Fibroblast of mammary gland (primary cell): ENCODE measurements at regions not wholly inside any gene's neighbourhood (a gene's known extent, or its start where the extent isn't known, plus 50 kb on each side); places are given as distances from the start of the nearest gene placed in this dataset.

Source experiments
- DNase-seq: peaks from one replicate; pipeline ENCODE4 v3.0.0-alpha.2; 2010; ENCODE audit warnings: low read depth
- H3K4me3 ChIP-seq: 2 replicates; pipeline ENCODE4 v1.5.1; 2011; ENCODE audit warnings: low read depth, mild to moderate bottlenecking, low read length, moderate library complexity; ENCODE audit not compliant: control insufficient read depth
- TF ChIP-seq, protein P1 (sequence below): conservative IDR thresholded peaks from 2 replicates; pipeline ENCODE4 v1.5.1; 2011; ENCODE audit warnings: low read depth, low read length, inconsistent platforms; ENCODE audit not compliant: control insufficient read depth, insufficient read depth

DNA sequence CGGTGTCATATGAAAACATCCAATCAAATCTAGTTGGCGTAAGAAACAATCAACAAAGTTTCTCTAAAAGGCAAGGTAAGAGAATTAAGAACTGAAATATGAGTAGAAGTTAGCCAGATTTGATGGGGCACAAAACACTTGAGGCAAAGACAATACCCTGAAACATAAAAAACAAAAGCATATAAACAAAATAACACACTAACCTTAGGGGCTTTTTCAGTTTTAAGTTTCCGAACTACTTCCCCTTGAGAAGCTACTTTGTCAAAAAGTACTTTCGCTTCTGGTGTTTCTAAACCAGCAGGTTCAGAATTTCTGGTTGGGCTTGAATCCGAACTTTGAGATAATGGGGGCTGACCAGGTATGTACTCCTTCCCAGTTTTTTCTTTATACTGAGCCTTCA lies 57.9 kb downstream of the EPRS1 start:
- TF ChIP-seq, protein P1, sequence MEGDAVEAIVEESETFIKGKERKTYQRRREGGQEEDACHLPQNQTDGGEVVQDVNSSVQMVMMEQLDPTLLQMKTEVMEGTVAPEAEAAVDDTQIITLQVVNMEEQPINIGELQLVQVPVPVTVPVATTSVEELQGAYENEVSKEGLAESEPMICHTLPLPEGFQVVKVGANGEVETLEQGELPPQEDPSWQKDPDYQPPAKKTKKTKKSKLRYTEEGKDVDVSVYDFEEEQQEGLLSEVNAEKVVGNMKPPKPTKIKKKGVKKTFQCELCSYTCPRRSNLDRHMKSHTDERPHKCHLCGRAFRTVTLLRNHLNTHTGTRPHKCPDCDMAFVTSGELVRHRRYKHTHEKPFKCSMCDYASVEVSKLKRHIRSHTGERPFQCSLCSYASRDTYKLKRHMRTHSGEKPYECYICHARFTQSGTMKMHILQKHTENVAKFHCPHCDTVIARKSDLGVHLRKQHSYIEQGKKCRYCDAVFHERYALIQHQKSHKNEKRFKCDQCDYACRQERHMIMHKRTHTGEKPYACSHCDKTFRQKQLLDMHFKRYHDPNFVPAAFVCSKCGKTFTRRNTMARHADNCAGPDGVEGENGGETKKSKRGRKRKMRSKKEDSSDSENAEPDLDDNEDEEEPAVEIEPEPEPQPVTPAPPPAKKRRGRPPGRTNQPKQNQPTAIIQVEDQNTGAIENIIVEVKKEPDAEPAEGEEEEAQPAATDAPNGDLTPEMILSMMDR, result no peak
- H3K4me3 ChIP-seq, result no peak overlapping the region
- DNase-seq, result no peak

DNA sequence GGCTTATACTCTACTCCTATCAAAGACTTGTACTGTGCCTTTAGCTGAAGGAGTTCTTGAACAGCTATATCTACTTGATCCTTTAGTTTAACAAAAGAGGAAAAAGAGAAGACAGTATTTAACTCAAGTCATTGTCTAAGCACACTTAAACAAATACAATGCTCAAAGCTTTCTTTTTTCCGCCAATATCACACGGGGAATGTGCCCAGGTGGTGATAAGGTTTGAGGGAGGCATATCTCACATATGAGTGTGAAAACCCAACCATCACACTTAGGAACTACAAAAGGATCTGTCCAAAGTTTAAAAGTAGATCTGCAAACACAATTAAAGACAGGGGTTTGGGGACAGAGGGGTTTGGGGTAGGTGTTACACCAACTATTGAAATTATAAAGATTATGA lies 59.0 kb upstream of the SLC30A10 start:
- TF ChIP-seq, protein P1, result no peak
- no peak overlapping the region for H3K4me3 ChIP-seq
- DNase-seq, result no peak

DNA sequence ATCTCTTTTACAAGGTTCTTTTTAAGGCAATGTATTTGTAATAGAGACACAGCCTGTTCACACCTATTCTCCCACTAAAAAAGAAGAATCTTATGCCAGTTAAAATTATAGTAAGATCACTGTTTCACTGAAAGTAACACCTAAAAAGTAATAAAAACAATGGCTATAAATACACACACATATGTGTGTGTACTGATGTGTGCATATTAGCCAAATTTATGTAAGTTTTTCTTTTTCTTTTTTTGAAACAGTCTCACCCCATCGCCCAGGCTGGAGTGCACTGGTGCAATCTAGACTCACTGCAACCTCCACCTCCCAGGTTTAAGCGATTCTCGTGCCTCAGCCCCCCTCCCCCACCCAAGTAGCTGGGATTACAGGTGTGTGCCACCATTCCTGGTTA lies 56.8 kb upstream of the SLC30A10 start:
- TF ChIP-seq, protein P1, result no peak
- no peak for DNase-seq
- H3K4me3 ChIP-seq, result no peak overlapping the region
